NCI-H446 (cell line): ENCODE measurements at regions not wholly inside any gene's neighbourhood (a gene's known extent, or its start where the extent isn't known, plus 50 kb on each side); places are given as distances from the start of the nearest gene placed in this dataset.
"Not testable (repeated sequence)": the region's sequence is repeated elsewhere in the genome, so short reads cannot be mapped to it uniquely, and the experiment has no call there.

Source experiments
- DNase-seq, 2 experiments: peaks; one replicate each; lab custom pipeline; 2025; lab: John Stamatoyannopoulos, UW

- DNase-seq = no peak
Measured at GRCh38 chr17:34472363-34472762, 107.0 kb upstream of the TMEM132E start.

- DNase-seq = not testable (repeated sequence)
Measured at GRCh38 chr17:34471278-34471677, 108.1 kb upstream of the TMEM132E start.

DNA sequence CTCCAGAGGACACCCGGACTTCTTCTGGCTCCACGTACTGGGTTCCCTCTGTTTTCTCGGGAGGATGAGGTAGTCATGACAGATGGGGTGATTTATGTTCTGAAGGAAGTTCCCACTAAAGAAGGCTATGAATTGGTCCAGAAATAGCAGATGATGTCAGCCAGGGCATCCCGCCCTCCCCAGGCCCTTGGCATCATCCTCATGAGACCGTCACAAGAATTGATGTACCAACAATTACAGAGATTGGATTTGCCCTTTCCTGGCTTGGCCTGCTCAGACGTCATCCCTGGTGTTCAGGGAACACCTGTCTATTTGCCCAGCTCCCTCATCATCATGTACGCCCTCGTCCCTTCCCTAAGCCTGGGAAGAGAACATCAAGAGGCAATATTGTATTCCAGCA lies 102.8 kb upstream of the CCL1 start:
- no peak for DNase-seq

DNA sequence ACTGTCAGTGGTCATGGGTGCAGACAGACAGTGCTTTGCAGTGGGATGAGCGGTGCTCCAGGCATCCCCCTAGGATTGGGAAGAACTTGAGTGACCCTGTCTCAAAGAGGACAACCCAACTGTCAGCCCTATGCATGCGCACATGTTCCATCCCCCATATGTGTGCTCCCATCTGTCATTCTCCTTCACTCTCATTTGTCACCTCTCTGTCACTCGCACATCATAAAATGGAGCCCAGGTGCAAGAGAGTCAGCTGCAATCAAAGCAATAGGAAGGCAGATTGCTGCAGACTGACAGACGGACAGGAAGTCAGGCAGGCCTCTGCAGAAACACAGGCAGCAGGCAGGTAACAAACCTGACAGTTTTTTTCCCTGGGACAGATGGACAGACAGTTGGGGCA lies 101.8 kb upstream of the CCL1 start:
- DNase-seq = no peak

GRCh38 chr17:34458266-34458665 lies 95.2 kb upstream of the CCL1 start:
- no peak for DNase-seq

DNA sequence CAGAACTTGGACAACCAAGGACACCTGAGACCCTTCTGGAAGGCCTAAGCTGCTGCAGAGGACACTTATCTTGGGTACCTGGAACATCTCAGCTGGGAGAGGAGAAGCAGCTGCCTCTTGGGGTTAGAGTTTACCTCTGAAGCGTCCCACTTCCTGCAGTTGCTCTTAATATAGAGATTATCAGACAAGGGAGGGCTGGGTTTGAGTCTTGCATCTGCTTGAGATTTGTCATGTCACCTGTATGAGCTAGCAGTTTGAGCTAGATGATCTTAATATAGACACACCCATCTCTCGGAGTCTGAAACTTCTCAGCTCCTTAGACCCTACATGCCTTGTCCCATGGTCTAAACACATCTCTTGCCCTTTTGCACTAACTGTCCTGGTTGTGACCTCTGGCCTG lies 93.1 kb upstream of the CCL1 start:
- no peak for DNase-seq

GRCh38 chr17:34452769-34453168 lies 89.7 kb upstream of the CCL1 start:
- no peak for DNase-seq

DNA sequence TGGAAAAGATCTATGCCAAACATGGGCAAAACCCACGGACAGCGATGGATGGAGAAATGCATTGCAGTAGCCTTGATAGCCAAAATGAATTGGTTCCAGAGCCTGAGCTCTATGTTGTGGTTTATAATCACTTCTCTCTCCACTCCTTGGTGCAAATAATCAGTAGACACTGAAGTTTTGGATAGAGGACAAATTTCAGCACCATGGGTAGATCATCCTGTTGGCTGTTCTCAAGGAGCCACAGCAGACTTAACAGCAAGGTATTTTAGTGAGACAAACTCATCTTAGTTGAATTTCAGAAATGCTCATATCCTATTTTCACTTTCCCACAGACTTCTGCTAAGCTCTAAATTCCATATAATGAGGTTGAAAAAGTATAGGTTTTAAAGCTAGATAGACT lies 88.3 kb upstream of the CCL1 start:
- no peak for DNase-seq

DNA sequence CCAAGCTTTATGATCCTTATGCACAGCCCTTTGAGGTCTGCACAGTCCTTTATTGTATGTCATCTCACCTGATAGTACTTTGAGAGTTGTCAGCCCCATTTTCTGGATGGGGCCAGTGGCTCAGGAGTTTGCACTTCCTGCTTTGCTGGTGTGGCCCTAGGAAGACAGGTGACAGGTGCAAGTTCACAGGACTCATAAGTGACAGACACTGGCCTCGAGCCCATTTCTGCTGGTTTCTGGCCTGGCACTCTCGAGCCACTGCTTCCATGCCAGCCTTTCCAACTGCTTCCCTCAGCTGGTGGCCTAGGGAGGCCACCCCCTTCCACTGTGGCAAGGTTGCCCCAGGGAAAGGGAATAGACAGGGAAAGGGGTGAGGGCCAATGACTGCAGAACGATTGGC lies 84.4 kb upstream of the CCL1 start:
- no peak for DNase-seq

DNA sequence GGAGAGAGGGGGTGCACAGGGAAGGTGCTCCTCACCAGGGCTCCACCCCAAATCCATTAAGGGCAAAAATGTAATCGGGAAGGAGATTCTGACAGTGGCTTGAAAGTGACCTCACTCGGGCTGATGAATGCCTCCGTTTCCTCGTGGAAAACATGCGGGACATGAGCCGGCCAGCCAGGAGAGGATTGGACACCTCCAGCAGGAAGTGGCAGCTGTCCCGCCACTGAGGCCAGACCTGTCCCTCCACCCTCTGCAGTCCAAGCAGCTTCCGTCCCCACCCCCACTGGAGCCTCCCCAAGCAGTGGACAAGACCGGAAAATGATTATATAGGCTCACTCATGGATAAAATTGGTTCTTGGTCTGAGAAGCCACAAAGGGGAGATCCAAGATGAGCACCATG lies 82.1 kb upstream of the CCL1 start:
- DNase-seq = no peak

GRCh38 chr17:34443619-34444469 lies 80.8 kb upstream of the CCL1 start:
- no peak for DNase-seq

GRCh38 chr17:34442387-34443111 lies 79.5 kb upstream of the CCL1 start:
- no peak for DNase-seq

GRCh38 chr17:34437188-34437587 lies 74.2 kb upstream of the CCL1 start:
- no peak for DNase-seq

- no peak for DNase-seq
Measured at GRCh38 chr17:34436607-34437006, 73.6 kb upstream of the CCL1 start.

GRCh38 chr17:34435182-34435928 lies 72.3 kb upstream of the CCL1 start:
- no peak for DNase-seq

DNA sequence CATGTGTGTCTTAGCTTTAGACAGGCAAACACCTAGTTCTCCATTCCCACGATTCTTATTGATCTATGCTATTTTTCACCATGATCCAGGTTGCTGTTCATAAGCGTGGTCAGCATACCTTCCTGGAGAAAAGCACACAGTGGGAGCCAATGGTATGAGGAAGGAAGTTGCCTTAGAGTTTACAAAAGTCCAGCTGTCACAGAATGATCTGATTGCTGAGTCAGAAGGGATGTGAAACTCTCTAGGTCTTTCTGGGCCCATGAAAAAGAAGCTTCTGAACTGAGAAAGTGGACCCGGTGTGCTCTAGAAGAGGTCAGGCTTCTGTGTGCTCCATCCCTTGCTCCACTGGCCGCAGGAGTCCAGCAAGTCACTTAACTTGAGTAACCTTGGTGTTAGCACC lies 71.0 kb upstream of the CCL1 start:
- DNase-seq = no peak

DNA sequence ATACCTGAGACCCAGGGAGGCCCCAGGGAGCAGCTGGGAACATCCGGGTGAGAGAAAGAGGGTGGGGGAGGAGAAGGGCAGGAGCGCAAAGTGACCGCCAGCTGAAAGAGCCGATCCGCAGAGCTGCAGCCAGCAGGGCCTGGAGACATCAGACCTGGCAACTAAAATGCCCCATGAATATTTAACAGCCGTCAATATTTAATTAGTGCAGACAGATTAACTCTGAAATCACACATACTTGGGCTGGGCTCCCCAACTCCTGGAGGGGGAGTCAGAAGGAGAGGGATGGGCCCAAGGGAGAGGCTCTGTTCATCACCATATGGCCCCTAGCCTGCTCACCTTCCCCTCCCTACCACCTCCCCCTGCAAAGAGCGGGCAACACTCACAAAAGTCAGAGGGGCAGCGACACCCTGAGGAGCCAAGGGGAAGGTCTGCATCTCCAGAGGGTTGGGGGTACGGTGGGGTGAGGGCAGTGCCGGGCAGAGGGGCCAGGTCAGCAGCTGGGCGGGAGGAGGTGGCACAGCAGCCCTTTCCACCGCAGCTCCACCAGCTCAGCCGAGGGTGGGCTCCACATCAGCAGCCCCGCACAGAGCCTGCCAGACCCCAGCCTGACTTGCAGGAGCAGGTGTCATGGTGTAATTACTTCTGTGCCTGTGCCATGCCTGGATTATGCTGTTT lies 61.9 kb upstream of the CCL1 start:
- DNase-seq = no peak

DNA sequence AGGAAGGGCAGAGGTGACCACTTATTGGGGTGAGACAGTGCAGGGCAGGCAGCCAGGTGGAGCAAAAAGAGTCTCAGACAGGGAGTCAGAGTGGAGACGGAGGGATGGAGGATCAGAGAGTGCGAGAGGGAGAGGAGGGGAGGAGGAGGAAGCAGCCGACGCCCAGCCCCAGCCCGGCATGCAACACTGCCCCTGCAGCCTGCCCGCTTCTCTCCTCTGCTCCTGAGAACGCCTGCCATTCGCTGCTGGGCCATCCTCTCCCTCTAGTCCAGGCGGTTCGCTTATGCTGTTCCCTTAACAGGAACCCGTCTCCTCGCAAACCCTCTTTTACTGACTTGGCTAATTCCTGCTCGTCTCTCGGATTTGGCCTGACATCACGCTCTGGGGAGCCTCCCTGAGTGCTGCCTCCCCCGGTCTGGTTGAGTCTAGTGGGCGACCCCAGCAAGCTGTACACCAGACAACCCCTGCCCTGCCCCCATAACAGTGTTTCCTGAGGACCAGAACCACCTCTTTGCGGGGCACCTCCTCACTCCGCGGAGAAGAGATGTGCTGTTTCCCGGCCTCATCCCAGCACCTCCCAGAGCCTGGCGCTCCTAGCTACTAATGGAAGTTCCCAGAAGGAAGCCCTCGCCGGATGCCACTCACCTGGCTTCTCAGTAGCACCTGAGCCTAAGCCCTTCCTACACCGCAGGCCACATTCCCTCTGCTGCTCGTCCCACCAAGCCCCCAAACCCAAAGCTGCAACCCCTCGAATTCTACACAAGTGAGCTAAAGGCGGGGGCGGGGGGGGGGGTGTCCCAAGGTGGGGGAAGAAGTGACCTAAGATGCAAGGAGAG lies 61.2 kb upstream of the CCL1 start:
- DNase-seq = no peak

DNA sequence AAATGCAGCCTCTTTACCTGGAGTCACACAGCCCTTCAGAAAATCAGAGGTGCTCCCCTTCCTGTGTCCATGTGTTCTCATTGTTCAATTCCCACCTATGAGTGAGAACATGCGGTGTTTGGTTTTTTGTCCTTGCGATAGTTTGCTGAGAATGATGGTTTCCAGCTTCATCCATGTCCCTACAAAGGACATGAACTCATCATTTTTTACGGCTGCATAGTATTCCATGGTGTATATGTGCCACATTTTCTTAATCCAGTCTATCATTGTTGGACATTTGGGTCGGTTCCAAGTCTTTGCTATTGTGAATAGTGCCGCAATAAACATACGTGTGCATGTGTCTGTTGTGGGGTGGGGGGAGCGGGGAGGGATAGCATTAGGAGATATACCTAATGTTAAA lies 60.3 kb upstream of the CCL1 start:
- DNase-seq = not testable (repeated sequence)

DNA sequence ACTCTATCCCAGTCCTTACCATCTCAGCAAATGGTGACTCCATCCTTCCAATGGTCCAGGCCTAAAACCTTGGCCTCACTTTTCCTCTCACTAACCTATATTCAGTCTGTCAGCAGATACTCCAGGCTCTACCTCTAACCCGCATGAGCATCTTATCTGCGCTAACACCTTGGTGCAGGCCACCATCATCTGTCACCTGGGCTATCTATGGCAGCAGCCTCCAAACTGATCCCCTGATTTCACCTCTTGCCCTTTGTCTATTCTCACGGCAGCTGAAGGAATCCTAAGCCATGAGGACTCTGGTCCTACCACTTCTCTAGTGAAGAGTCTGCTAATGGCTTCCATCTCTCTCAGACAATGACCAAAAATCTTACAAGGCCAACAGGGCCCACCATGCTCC lies 57.9 kb upstream of the CCL1 start:
- no peak for DNase-seq

DNA sequence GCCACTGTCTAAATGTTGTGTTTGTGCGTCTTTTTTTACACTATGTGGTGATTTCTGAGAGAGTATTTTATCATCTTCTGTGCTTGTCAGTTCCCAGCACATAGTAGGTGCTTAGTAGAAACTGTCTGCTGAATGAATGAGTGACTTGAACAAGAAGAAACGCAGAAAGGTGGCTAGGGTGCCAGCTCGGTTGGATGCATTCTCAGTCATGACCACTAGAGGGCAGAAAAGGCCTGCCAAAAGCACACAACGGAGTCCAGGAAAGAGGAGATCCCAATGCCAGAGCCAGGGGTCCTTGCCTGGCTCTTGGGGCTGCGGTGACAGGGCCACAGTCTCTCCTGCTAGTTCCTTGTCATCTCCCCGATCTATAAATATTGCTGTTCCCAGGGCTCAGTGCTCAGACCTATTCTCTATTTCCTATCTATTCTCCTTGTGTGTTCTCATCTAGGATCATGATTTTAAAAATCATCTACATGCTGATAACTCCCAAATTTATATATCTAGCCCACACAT lies 57.3 kb upstream of the CCL1 start:
- DNase-seq = peak; percentile 45 to 61
